ENCODE measurements at regions not wholly inside any gene's neighbourhood (a gene's known extent, or its start where the extent isn't known, plus 50 kb on each side); places are given as distances from the start of the nearest gene placed in this dataset.

GRCh38 chr18:54086046-54086802 lies 138.2 kb downstream of the MBD2 start:
- H4K20me1 ChIP-seq (ENCODE audit: insufficient read depth, low read length): no peaks in the 10 kb centered on the region
- no peaks in the 10 kb centered on the region for H3K36me3 ChIP-seq (replicated peaks in 1 of 2; ENCODE audit: control insufficient read depth in 1 of 2, insufficient read depth in 2 of 2, low read length in 2 of 2)
- ChIA-PET CTCF (ENCODE audit: low intra/inter-chr PET ratio, low total read pairs) (no interaction called here), POLR2A (no interaction called here)
- H3K4me3 ChIP-seq (replicated peaks in 1 of 3; ENCODE audit: insufficient read depth in 1 of 3, low read depth in 2 of 3, low read length in 3 of 3): no peak overlapping the region
- no peaks in the 10 kb centered on the region for H3K79me2 ChIP-seq (ENCODE audit: insufficient read depth, low read length)
- H3K4me2 ChIP-seq (ENCODE audit: low read depth, low read length): no peak overlapping the region
- H3K9ac ChIP-seq (ENCODE audit: insufficient read depth, low read depth, low read length): no peak overlapping the region
- 38% methylated on average over 8 of the region's 8 CpGs for WGBS (ENCODE audit: low lambda C conversion rate)
- DNase-seq (ENCODE audit: low spot score) (no peak), ATAC-seq (no peak), FAIRE-seq (no peak)
- peaks cover 12% of the 10 kb centered on the region; the same call in 1 of the 2 replicates for H3K9me3 ChIP-seq (ENCODE audit: low read length)
- in situ Hi-C loops (cut with HindIII; ENCODE audit: extremely low pct_ligation_motif_present, low pct_unique_long_range_greater_than_20kb) (no loop called here), intact Hi-C loops (cut with micrococcal nuclease; ENCODE audit: unreplicated experiment) (no loop called here)
- H3K27ac ChIP-seq (ENCODE audit: extremely low read length, insufficient read depth, low read length): no peak overlapping the region
- no peaks in the 10 kb centered on the region for H3K27me3 ChIP-seq (ENCODE audit: control insufficient read depth in 1 of 2, insufficient read depth in 2 of 2, low read length in 2 of 2)
- BruUV-seq (replicated peaks): no TSS peak
- H3K4me1 ChIP-seq (ENCODE audit: insufficient read depth, low read length): no peaks in the 10 kb centered on the region
- H2AFZ ChIP-seq (ENCODE audit: low read length): no peak overlapping the region
- TF ChIP-seq ZNF224 (CRISPR knock-in tag; IDR thresholded peaks at IDR 0.05) (no peak), ZNF496 (CRISPR knock-in tag; IDR thresholded peaks at IDR 0.05; ENCODE audit: insufficient replicate concordance) (no peak), SRSF1 (optimal IDR thresholded peaks at IDR 0.05; ENCODE audit: low read depth, low read length) (no peak), SKIL (CRISPR knock-in tag; IDR thresholded peaks at IDR 0.05; ENCODE audit: borderline replicate concordance) (no peak), ZNF709 (CRISPR knock-in tag; IDR thresholded peaks at IDR 0.05) (no peak), ZSCAN25 (CRISPR knock-in tag; IDR thresholded peaks at IDR 0.05) (no peak), ZBED4 (CRISPR knock-in tag; IDR thresholded peaks at IDR 0.05; ENCODE audit: borderline replicate concordance) (no peak), CC2D1A (CRISPR knock-in tag; IDR thresholded peaks at IDR 0.05) (no peak), E2F5 (CRISPR knock-in tag; conservative IDR thresholded peaks at IDR 0.05) (no peak), ZNF234 (CRISPR knock-in tag; conservative IDR thresholded peaks at IDR 0.05) (no peak), ZNF335 (CRISPR knock-in tag; IDR thresholded peaks at IDR 0.05) (no peak), ZNF609 (CRISPR knock-in tag; IDR thresholded peaks at IDR 0.05; ENCODE audit: borderline replicate concordance) (no peak)

Measured in HepG2 (cell line).